Heart left ventricle (tissue), 16 donors: ENCODE measurements at regions not wholly inside any gene's neighbourhood (a gene's known extent, or its start where the extent isn't known, plus 50 kb on each side); places are given as distances from the start of the nearest gene placed in this dataset.
A peak's percentile ranks its signal among the peaks of the same experiment; 100 is the strongest.

ENCODE experiments used
- ATAC-seq, 4 donors: fragments of 200-7000 bp; cut with Tn5 transposase; one replicate each; pipeline ENCODE4 v1.9.1; 2020 to 2022; ENCODE audit warnings: moderate library complexity in 4 of 4, mild to moderate bottlenecking in 3 of 4, moderate number of reproducible peaks in 1 of 4
- DNase-seq, 5 donors: peaks; one replicate each; pipeline ENCODE4 v3.0.0-alpha.2; 2020
- H3K27ac ChIP-seq, 12 donors: fragments of 200-600 bp; sonication (generic) in 4 of 12; one replicate each; pipeline versions ENCODE4 v1.5.0 to v1.8.0; 2016 to 2022; ENCODE audit warnings: mild to moderate bottlenecking in 2 of 12
- H3K27me3 ChIP-seq, 9 donors: fragments of 200-600 bp; sonication (generic) in 2 of 9; one replicate each; pipeline versions ENCODE4 v1.5.1 to v1.8.0; 2016 to 2022; ENCODE audit warnings: mild to moderate bottlenecking in 3 of 9
- H3K36me3 ChIP-seq, 9 donors: fragments of 200-600 bp; sonication (generic) in 2 of 9; one replicate each; pipeline versions ENCODE4 v1.5.0 to v1.8.0; 2018 to 2022; ENCODE audit warnings: mild to moderate bottlenecking in 2 of 9
- H3K4me1 ChIP-seq, 12 donors: fragments of 200-600 bp; sonication (generic) in 4 of 12; one replicate each; pipeline versions ENCODE4 v1.5.0 to v1.8.0; 2016 to 2022; ENCODE audit warnings: mild to moderate bottlenecking in 3 of 12
- H3K4me3 ChIP-seq, 12 donors: fragments of 200-600 bp; sonication (generic) in 4 of 12; one replicate each; pipeline versions ENCODE4 v1.5.0 to v1.8.0; 2017 to 2022; ENCODE audit warnings: mild to moderate bottlenecking in 9 of 12, moderate library complexity in 4 of 12
- H3K9me3 ChIP-seq, 12 donors: fragments of 200-600 bp; sonication (generic) in 4 of 12; one replicate each; pipeline versions ENCODE4 v1.5.0 to v1.8.0; 2016 to 2022; ENCODE audit warnings: mild to moderate bottlenecking in 1 of 12
- CTCF ChIP-seq, 12 donors: fragments of 200-600 bp; sonication (generic) in 4 of 12; IDR thresholded peaks; one replicate each; pipeline versions ENCODE4 v1.5.0 to v1.8.0; 2018 to 2022; ENCODE audit warnings: antibody characterized with exemption in 12 of 12, mild to moderate bottlenecking in 5 of 12
- POLR2A ChIP-seq, 2 donors: fragments of 450-650 bp; IDR thresholded peaks; one replicate each; pipeline ENCODE4 v1.6.1; 2017; ENCODE audit warnings: antibody characterized with exemption in 2 of 2, mild to moderate bottlenecking in 2 of 2, moderate library complexity in 2 of 2
- WGBS, 4 donors: extraction: QIAGEN DNeasy Blood & Tissue Kit in 2 of 4; methylation state at CpG; one replicate each; pipeline versions ENCODE4 v1.1.5 to v1.1.7; 2013 to 2018; 5-methylcytosine and 5-hydroxymethylcytosine counted together
- intact Hi-C, 10 donors: fragments of 100-400 bp; cut with DNase I; formaldehyde crosslinking; loops; one replicate each; pipeline versions ENCODE4 v1.11.1 to v1.14.2; 2022
- donor health status: ischemic (EF 13 %, LVEDD 7.1; RV severe dilation, severe dysfunction).
- donor health status: healthy with polysubstance abuse.
- donor health status: DM: no; HTN: yes; CAD: no.
- donor health status: DM: no; HTN: no; CAD: no.
- donor health status: ischemic (EF 25% LVEDD 6.9; RV normal size, moderate dysfunction).
- donor health status: ischemic (EF 25% LVEDD 5.7; RV mildly dilated, moderate dysfunction).
- donor health status: healthy.
- donor health status: DM: yes; HTN: yes; CAD: no.
- donor health status: ischemic (EF 35%, LVEDD 5.7; RV mildly dilated, moderate dysfunction).
- donor health status: nonischemic (EF 11% LVEDD 7.7; RV severe dilation, severe dysfunction).
- donor health status: DM: yes; HTN: yes; CAD: no.
- donor health status: PGD.
- donor health status: ischemic (EF 29% LVEDD 5.4; RV normal size, mild dysfunction).
- donor health status: nonischemic (EF 23%, LVEDD 6.1; RV moderate dilation, normal function).

GRCh38 chr3:95401693-95402092, 1338.8 kb downstream of the NSUN3 start:
- intact Hi-C loops, result no loop called here
- H3K36me3 ChIP-seq, result no peaks in the 10 kb centered on the region
- 81 to 85% (median 83%) methylated on average over 2 of the region's 2 CpGs for WGBS, 4 donors
- TF ChIP-seq POLR2A (IDR thresholded peaks at IDR 0.05) (no peak), CTCF (IDR thresholded peaks at IDR 0.05) (no peak)
- H3K27me3 ChIP-seq, result no peaks in the 10 kb centered on the region
- no peak overlapping the region for H3K4me3 ChIP-seq
- no peaks in the 10 kb centered on the region for H3K4me1 ChIP-seq
- no peak overlapping the region for H3K27ac ChIP-seq
- no peak for DNase-seq
- H3K9me3 ChIP-seq, result no peaks in the 10 kb centered on the region
- no peak for ATAC-seq

- intact Hi-C loops, result no loop called here
- Histone ChIP-seq H3K9me3 (peaks cover 0 to 7% (median 0%) of the 10 kb centered on the region in 12 donors), H3K4me3 (no peak overlapping the region), H3K27ac (no peak overlapping the region), H3K36me3 (no peaks in the 10 kb centered on the region), H3K27me3 (no peaks in the 10 kb centered on the region), H3K4me1 (no peaks in the 10 kb centered on the region)
- ATAC-seq (no peak), DNase-seq (no peak)
- WGBS, 4 donors, result 68 to 78% (median 75%) methylated on average over 4 of the region's 4 CpGs
- TF ChIP-seq POLR2A (IDR thresholded peaks at IDR 0.05), result no peak
- no peak for TF ChIP-seq CTCF (IDR thresholded peaks at IDR 0.05)
These were observed 1345.0 kb downstream of the NSUN3 start for GRCh38 chr3:95407709-95408463.

- H3K36me3 ChIP-seq, result no peaks in the 10 kb centered on the region
- no peak overlapping the region for H3K4me3 ChIP-seq
- ATAC-seq, result no peak
- peaks cover 0 to 12% (median 0%) of the 10 kb centered on the region in 12 donors for H3K9me3 ChIP-seq
- H3K27me3 ChIP-seq, result no peaks in the 10 kb centered on the region
- DNase-seq, result no peak
- no peaks in the 10 kb centered on the region for H3K4me1 ChIP-seq
- H3K27ac ChIP-seq, result no peak overlapping the region
- WGBS, 4 donors, result 65 to 67% (median 66%) methylated on average over 3 of the region's 3 CpGs
- TF ChIP-seq CTCF (IDR thresholded peaks at IDR 0.05), result no peak
- TF ChIP-seq POLR2A (IDR thresholded peaks at IDR 0.05), result no peak
- intact Hi-C loops, result no loop called here
These were observed 1345.6 kb downstream of the NSUN3 start for GRCh38 chr3:95408464-95408862.

- no peaks in the 10 kb centered on the region for H3K4me1 ChIP-seq
- H3K27ac ChIP-seq, result no peak overlapping the region
- H3K27me3 ChIP-seq, result no peaks in the 10 kb centered on the region
- intact Hi-C loops, result no loop called here
- H3K9me3 ChIP-seq, result peaks cover 0 to 23% (median 3%) of the 10 kb centered on the region in 12 donors
- ATAC-seq, result peak in 1 of 4 donors; percentile 13
- DNase-seq, result no peak
- H3K36me3 ChIP-seq, result no peaks in the 10 kb centered on the region
- WGBS, 4 donors, result 81 to 90% (median 84%) methylated on average over 6 of the region's 6 CpGs
- TF ChIP-seq CTCF (IDR thresholded peaks at IDR 0.05) (no peak), POLR2A (IDR thresholded peaks at IDR 0.05) (no peak)
- no peak overlapping the region for H3K4me3 ChIP-seq
These were observed 1355.4 kb downstream of the NSUN3 start for GRCh38 chr3:95418251-95418650.
